ENCODE measurements at regions not wholly inside any gene's neighbourhood (a gene's known extent, or its start where the extent isn't known, plus 50 kb on each side); places are given as distances from the start of the nearest gene placed in this dataset.

GRCh38 chr6:97629180-97629579 is 346.2 kb upstream of the MMS22L start:
- TF ChIP-seq, protein P1, sequence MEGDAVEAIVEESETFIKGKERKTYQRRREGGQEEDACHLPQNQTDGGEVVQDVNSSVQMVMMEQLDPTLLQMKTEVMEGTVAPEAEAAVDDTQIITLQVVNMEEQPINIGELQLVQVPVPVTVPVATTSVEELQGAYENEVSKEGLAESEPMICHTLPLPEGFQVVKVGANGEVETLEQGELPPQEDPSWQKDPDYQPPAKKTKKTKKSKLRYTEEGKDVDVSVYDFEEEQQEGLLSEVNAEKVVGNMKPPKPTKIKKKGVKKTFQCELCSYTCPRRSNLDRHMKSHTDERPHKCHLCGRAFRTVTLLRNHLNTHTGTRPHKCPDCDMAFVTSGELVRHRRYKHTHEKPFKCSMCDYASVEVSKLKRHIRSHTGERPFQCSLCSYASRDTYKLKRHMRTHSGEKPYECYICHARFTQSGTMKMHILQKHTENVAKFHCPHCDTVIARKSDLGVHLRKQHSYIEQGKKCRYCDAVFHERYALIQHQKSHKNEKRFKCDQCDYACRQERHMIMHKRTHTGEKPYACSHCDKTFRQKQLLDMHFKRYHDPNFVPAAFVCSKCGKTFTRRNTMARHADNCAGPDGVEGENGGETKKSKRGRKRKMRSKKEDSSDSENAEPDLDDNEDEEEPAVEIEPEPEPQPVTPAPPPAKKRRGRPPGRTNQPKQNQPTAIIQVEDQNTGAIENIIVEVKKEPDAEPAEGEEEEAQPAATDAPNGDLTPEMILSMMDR (conservative IDR thresholded peaks at IDR 0.05; ENCODE audit: low read length), result no peak
- TF ChIP-seq EZH2phosphoT487 (IDR thresholded peaks at IDR 0.05; ENCODE audit: borderline replicate concordance), result no peak
